H1 (cell line): ENCODE measurements at regions not wholly inside any gene's neighbourhood (a gene's known extent, or its start where the extent isn't known, plus 50 kb on each side); places are given as distances from the start of the nearest gene placed in this dataset.

Experiments used
- CTCF ChIA-PET: fragments of 300-600 bp; sonication (Branson Sonifier 250); formaldehyde crosslinking; loops from one replicate; lab custom pipeline; 2021; ENCODE audit not compliant: partially characterized antibody; lab: Charles Lee
- POLR2A ChIA-PET: fragments of 300-600 bp; sonication (Branson Sonifier 250); formaldehyde crosslinking; loops from one replicate; lab custom pipeline; 2021; ENCODE audit warnings: inconsistent platforms; ENCODE audit not compliant: partially characterized antibody; lab: Charles Lee
- DNase-seq, 2 experiments: peaks; one replicate each; pipeline versions ENCODE4 v3.0.0 to v3.0.0-alpha.2; 2010 to 2022; ENCODE audit warnings: low spot score in 2 of 2, low read depth in 1 of 2, mixed read lengths in 1 of 2
- FAIRE-seq: peaks from 2 replicates; lab custom pipeline; 2011; peaks lifted over from hg19 to GRCh38; lab: Jason Lieb, UNC
- H2AFZ ChIP-seq: 2 replicates; pipeline ENCODE4 v1.8.1; 2012; ENCODE audit warnings: low read length, inconsistent platforms
- H2AK5ac ChIP-seq: 2 replicates; pipeline ENCODE4 v1.6.1; 2013; ENCODE audit warnings: low read depth, low read length
- H2BK120ac ChIP-seq: replicated peaks from 2 replicates; pipeline ENCODE3; 2013; ENCODE audit warnings: low read depth, low read length, inconsistent platforms
- H2BK12ac ChIP-seq: 2 replicates; pipeline ENCODE4 v1.6.1; 2013; ENCODE audit warnings: low read depth, low read length
- H2BK15ac ChIP-seq: 2 replicates; pipeline ENCODE4 v1.6.1; 2013; ENCODE audit warnings: low read length
- H2BK20ac ChIP-seq: 2 replicates; pipeline ENCODE4 v1.6.1; 2013; ENCODE audit warnings: low read length
- H2BK5ac ChIP-seq: 2 replicates; pipeline ENCODE4 v1.6.1; 2013; ENCODE audit warnings: low read depth, low read length
- H3K14ac ChIP-seq: 2 replicates; pipeline ENCODE4 v1.6.1; 2013; ENCODE audit warnings: inconsistent platforms; ENCODE audit not compliant: insufficient read length
- H3K18ac ChIP-seq: 2 replicates; pipeline ENCODE4 v1.6.1; 2013; ENCODE audit warnings: low read length; ENCODE audit errors: extremely low read depth
- H3K23ac ChIP-seq: 2 replicates; pipeline ENCODE4 v1.6.1; 2013; ENCODE audit warnings: inconsistent platforms; ENCODE audit not compliant: insufficient read length
- H3K23me2 ChIP-seq: 2 replicates; pipeline ENCODE4 v1.6.1; 2013; ENCODE audit warnings: low read depth, low read length
- H3K27ac ChIP-seq: 2 replicates; pipeline ENCODE4 v1.6.1; 2011; ENCODE audit warnings: low read depth, low read length, inconsistent platforms
- H3K27me3 ChIP-seq, 4 experiments: replicated peaks in 1 of 4; 1 replicate in 1 of 4; 2 replicates in 3 of 4; pipeline versions ENCODE4 v1.6.1 to v1.8.1; 2011 to 2013; ENCODE audit warnings: low read length in 3 of 4, mild to moderate bottlenecking in 3 of 4, inconsistent platforms in 2 of 4, mixed read lengths in 2 of 4, moderate library complexity in 1 of 4; ENCODE audit not compliant: control insufficient read depth in 3 of 4, insufficient read depth in 3 of 4; ENCODE audit errors: extremely low read depth in 1 of 4
- H3K36me3 ChIP-seq, 4 experiments: 2 replicates each; pipeline versions ENCODE4 v1.6.1 to v1.8.1; 2011 to 2013; ENCODE audit warnings: mild to moderate bottlenecking in 4 of 4, low read length in 3 of 4, moderate library complexity in 2 of 4, control low read depth in 1 of 4, inconsistent platforms in 1 of 4; ENCODE audit not compliant: insufficient read depth in 4 of 4, control insufficient read depth in 2 of 4
- H3K4ac ChIP-seq: replicated peaks from 2 replicates; pipeline ENCODE3; 2013; ENCODE audit warnings: low read length, low read depth, mixed read lengths, inconsistent platforms; ENCODE audit not compliant: insufficient read length
- H3K4me1 ChIP-seq, 4 experiments: replicated peaks in 1 of 4; 1 replicate in 1 of 4; 2 replicates in 3 of 4; pipeline versions ENCODE4 v1.6.1 to v1.8.1; 2011 to 2013; ENCODE audit warnings: low read length in 3 of 4, inconsistent platforms in 2 of 4, mixed read lengths in 1 of 4; ENCODE audit not compliant: insufficient read depth in 4 of 4, control insufficient read depth in 3 of 4
- H3K4me2 ChIP-seq, 2 experiments: 2 replicates each; pipeline versions ENCODE4 v1.6.1 to v1.8.1; 2011 to 2013; ENCODE audit warnings: low read depth in 2 of 2, low read length in 2 of 2, control low read depth in 1 of 2, inconsistent platforms in 1 of 2, mild to moderate bottlenecking in 1 of 2; ENCODE audit not compliant: insufficient read depth in 1 of 2
- H3K4me3 ChIP-seq, 4 experiments: fragments of 200-600, 300-600 bp in 1 of 4; sonication (generic), shearing (Covaris generic), sonication (Bioruptor Twin) in 1 of 4; 2 replicates each; pipeline versions ENCODE4 v1.5.1 to v1.8.1; 2011 to 2016; ENCODE audit warnings: low read length in 4 of 4, low read depth in 3 of 4, control low read depth in 2 of 4, inconsistent platforms in 2 of 4, mild to moderate bottlenecking in 2 of 4, mixed read lengths in 1 of 4, moderate library complexity in 1 of 4; ENCODE audit not compliant: insufficient read depth in 2 of 4; ENCODE audit errors: extremely low read depth in 1 of 4
- H3K56ac ChIP-seq: replicated peaks from 2 replicates; pipeline ENCODE3; 2013; ENCODE audit warnings: low read depth, mild to moderate bottlenecking, mixed read lengths, low read length, inconsistent platforms; ENCODE audit not compliant: insufficient read length
- H3K79me1 ChIP-seq: 2 replicates; pipeline ENCODE4 v1.6.1; 2013; ENCODE audit warnings: low read depth, low read length, control low read depth
- H3K79me2 ChIP-seq, 2 experiments: 2 replicates each; pipeline versions ENCODE4 v1.6.1 to v1.8.1; 2012 to 2013; ENCODE audit warnings: low read length in 2 of 2, mild to moderate bottlenecking in 2 of 2, inconsistent platforms in 1 of 2; ENCODE audit not compliant: insufficient read depth in 2 of 2, control insufficient read depth in 1 of 2
- H3K9ac ChIP-seq, 4 experiments: replicated peaks in 1 of 4; 1 replicate in 1 of 4; 2 replicates in 3 of 4; pipeline versions ENCODE4 v1.6.1 to v1.8.1; 2011 to 2013; ENCODE audit warnings: low read depth in 3 of 4, low read length in 3 of 4, control low read depth in 2 of 4, mild to moderate bottlenecking in 2 of 4, moderate library complexity in 2 of 4, inconsistent platforms in 1 of 4; ENCODE audit errors: extremely low read depth in 1 of 4
- H3K9me3 ChIP-seq, 2 experiments: 2 replicates each; pipeline versions ENCODE4 v1.6.1 to v1.8.1; 2012 to 2013; ENCODE audit warnings: mild to moderate bottlenecking in 2 of 2, moderate library complexity in 2 of 2, control low read depth in 1 of 2, inconsistent platforms in 1 of 2, low read depth in 1 of 2, low read length in 1 of 2, mixed read lengths in 1 of 2; ENCODE audit not compliant: insufficient read depth in 2 of 2
- H4K20me1 ChIP-seq, 2 experiments: replicated peaks in 1 of 2; 2 replicates each; pipeline versions ENCODE3 to v1.8.1; 2011 to 2013; ENCODE audit warnings: inconsistent platforms in 2 of 2, low read length in 2 of 2, mild to moderate bottlenecking in 1 of 2; ENCODE audit not compliant: insufficient read depth in 2 of 2, control insufficient read depth in 1 of 2
- H4K5ac ChIP-seq: 2 replicates; pipeline ENCODE4 v1.6.1; 2013; ENCODE audit warnings: low read length, low read depth, mixed read lengths, inconsistent platforms; ENCODE audit not compliant: insufficient read length
- H4K8ac ChIP-seq: 2 replicates; pipeline ENCODE4 v1.8.0; 2013; ENCODE audit warnings: mild to moderate bottlenecking, moderate library complexity, low read length, inconsistent platforms; ENCODE audit not compliant: insufficient read depth; ENCODE audit errors: extremely low read depth
- H4K91ac ChIP-seq: replicated peaks from 2 replicates; pipeline ENCODE3; 2013; ENCODE audit warnings: low read length, mixed read lengths, inconsistent platforms; ENCODE audit not compliant: insufficient read length
- BRCA1 ChIP-seq: IDR thresholded peaks from 2 replicates; pipeline ENCODE4 v1.6.1; 2012; ENCODE audit warnings: low read depth, low read length, improper control_type of control experiment
- SAP30 ChIP-seq: fragments of 300-600 bp; sonication (generic); IDR thresholded peaks from 2 replicates; pipeline ENCODE4 v1.7.1; 2012; ENCODE audit warnings: low read length, moderate library complexity, mild to moderate bottlenecking, inconsistent platforms; ENCODE audit not compliant: insufficient read depth, insufficient replicate concordance
- TAF7 ChIP-seq: optimal IDR thresholded peaks from 2 replicates; pipeline ENCODE3; 2011; ENCODE audit warnings: low read depth, mild to moderate bottlenecking, inconsistent platforms, low read length, moderate library complexity, borderline replicate concordance
- TEAD4 ChIP-seq: IDR thresholded peaks from 2 replicates; pipeline ENCODE4 v1.6.1; 2012; ENCODE audit warnings: low read depth, low read length, inconsistent platforms, mixed read lengths
- WGBS, 2 experiments: shearing (Covaris generic) in 1 of 2; methylation state at CpG; one replicate each; pipeline versions ENCODE4 v1.1.6 to v1.1.7; 2013 to 2015; ENCODE audit warnings: low lambda C conversion rate in 2 of 2, mixed read lengths in 2 of 2, inconsistent platforms in 1 of 2, low coverage in 1 of 2, missing lambda C conversion rate in 1 of 2; ENCODE audit not compliant: insufficient replicate concordance in 2 of 2, insufficient coverage in 1 of 2, insufficient read length in 1 of 2; ENCODE audit errors: extremely low coverage in 1 of 2, missing lambda C conversion rate in 1 of 2; 5-methylcytosine and 5-hydroxymethylcytosine counted together

- peak overlapping the region; percentile 42; the same call in 1 of the 2 replicates for H4K8ac ChIP-seq
- no peak overlapping the region for H3K14ac ChIP-seq
- H3K23ac ChIP-seq: no peak overlapping the region
- no peak overlapping the region for H4K5ac ChIP-seq
- no peaks in the 10 kb centered on the region for H3K9me3 ChIP-seq
- 0 out of 2 replicates have a peak overlapping the region, but pooled peaks have one; percentile 50 for H2BK12ac ChIP-seq
- H3K4me3 ChIP-seq: no peak overlapping the region
- 83% methylated on average over 23 of the region's 24 CpGs; no CpG with 5 or more reads in 1 of the 2 experiments for WGBS, 2 experiments
- H2BK5ac ChIP-seq: no peak overlapping the region
- H3K9ac ChIP-seq: no peak overlapping the region
- no peak overlapping the region for H2AK5ac ChIP-seq
- H2BK20ac ChIP-seq: 0 out of 2 replicates have a peak overlapping the region, but pooled peaks have one; percentile 48
- no peaks in the 10 kb centered on the region for H3K36me3 ChIP-seq
- no peak overlapping the region for H3K4ac ChIP-seq
- H3K56ac ChIP-seq: no peak overlapping the region
- FAIRE-seq (no peak), DNase-seq (no peak)
- no peak overlapping the region for H3K18ac ChIP-seq
- ChIA-PET CTCF (interaction anchor here (1.0 to 2.0 kb wide), 8 partner anchors 7 to 873 kb away, joined by 3 to 11 read pairs (median 3); no protein-coding TSS in a partner anchor), POLR2A (no interaction called here)
- no peaks in the 10 kb centered on the region for H3K79me2 ChIP-seq
- TF ChIP-seq TEAD4 (no peak), SAP30 (no peak), TAF7 (no peak), BRCA1 (no peak)
- H2AFZ ChIP-seq: peak overlapping the region; percentile 70; the same call in 1 of the 2 replicates
- H3K23me2 ChIP-seq: peaks cover 2% of the 10 kb centered on the region; the same call in 1 of the 2 replicates
- H4K91ac ChIP-seq: no peak overlapping the region
- H2BK120ac ChIP-seq: no peak overlapping the region
- no peak overlapping the region for H3K4me2 ChIP-seq
- no peak overlapping the region for H2BK15ac ChIP-seq
- no peaks in the 10 kb centered on the region for H3K4me1 ChIP-seq
- H3K27ac ChIP-seq: no peak overlapping the region
- no peaks in the 10 kb centered on the region; a peak in 2 of 7 replicates for H3K27me3 ChIP-seq
- no peaks in the 10 kb centered on the region for H3K79me1 ChIP-seq
- H4K20me1 ChIP-seq: no peaks in the 10 kb centered on the region
These were observed 141.7 kb downstream of the RPLP1 start for GRCh38 chr15:69593981-69594966.
